Renal pelvis (tissue), 1 donor: ENCODE measurements at regions not wholly inside any gene's neighbourhood (a gene's known extent, or its start where the extent isn't known, plus 50 kb on each side); places are given as distances from the start of the nearest gene placed in this dataset.

Source experiments
- DNase-seq: peaks from one replicate; pipeline ENCODE4 v3.0.0-alpha.2; 2013

GRCh38 chr5:129341306-129341705, 118.8 kb upstream of the ADAMTS19 start:
- DNase-seq, result no peak

- no peak for DNase-seq
Measured at GRCh38 chr5:129342796-129343195, 117.3 kb upstream of the ADAMTS19 start.

- DNase-seq, result no peak
Measured at GRCh38 chr5:129345213-129345924, 114.7 kb upstream of the ADAMTS19 start.

GRCh38 chr5:129356846-129357245, 103.3 kb upstream of the ADAMTS19 start:
- no peak for DNase-seq

GRCh38 chr5:129358069-129358468, 102.0 kb upstream of the ADAMTS19 start:
- DNase-seq, result no peak

GRCh38 chr5:129359450-129359849, 100.6 kb upstream of the ADAMTS19 start:
- no peak for DNase-seq

- no peak for DNase-seq
Measured at GRCh38 chr5:129361441-129362025, 98.6 kb upstream of the ADAMTS19 start.

- DNase-seq, result no peak
Measured at GRCh38 chr5:129362456-129362855, 97.6 kb upstream of the ADAMTS19 start.

GRCh38 chr5:129363991-129364390, 96.1 kb upstream of the ADAMTS19 start:
- DNase-seq, result no peak

- DNase-seq, result no peak
Measured at GRCh38 chr5:129367883-129368282, 92.2 kb upstream of the ADAMTS19 start.

GRCh38 chr5:129372025-129372424, 88.1 kb upstream of the ADAMTS19 start:
- no peak for DNase-seq

GRCh38 chr5:129377504-129377903, 82.6 kb upstream of the ADAMTS19 start:
- DNase-seq, result no peak

GRCh38 chr5:129378961-129379360, 81.1 kb upstream of the ADAMTS19 start:
- no peak for DNase-seq

- no peak for DNase-seq
Measured at GRCh38 chr5:129379406-129379805, 80.7 kb upstream of the ADAMTS19 start.

- no peak for DNase-seq
Measured at GRCh38 chr5:129382921-129383672, 77.0 kb upstream of the ADAMTS19 start.

- no peak for DNase-seq
Measured at GRCh38 chr5:129384193-129384592, 75.9 kb upstream of the ADAMTS19 start.

GRCh38 chr5:129384736-129385135, 75.4 kb upstream of the ADAMTS19 start:
- DNase-seq, result no peak

GRCh38 chr5:129387944-129388343, 72.2 kb upstream of the ADAMTS19 start:
- no peak for DNase-seq

- DNase-seq, result no peak
Measured at GRCh38 chr5:129392681-129393080, 67.4 kb upstream of the ADAMTS19 start.

- DNase-seq, result no peak
Measured at GRCh38 chr5:129395247-129395646, 64.9 kb upstream of the ADAMTS19 start.

GRCh38 chr5:129398026-129398678, 61.9 kb upstream of the ADAMTS19 start:
- no peak for DNase-seq

GRCh38 chr5:129399069-129399468, 61.0 kb upstream of the ADAMTS19 start:
- DNase-seq, result no peak
